ENCODE measurements at regions not wholly inside any gene's neighbourhood (a gene's known extent, or its start where the extent isn't known, plus 50 kb on each side); places are given as distances from the start of the nearest gene placed in this dataset.

DNA sequence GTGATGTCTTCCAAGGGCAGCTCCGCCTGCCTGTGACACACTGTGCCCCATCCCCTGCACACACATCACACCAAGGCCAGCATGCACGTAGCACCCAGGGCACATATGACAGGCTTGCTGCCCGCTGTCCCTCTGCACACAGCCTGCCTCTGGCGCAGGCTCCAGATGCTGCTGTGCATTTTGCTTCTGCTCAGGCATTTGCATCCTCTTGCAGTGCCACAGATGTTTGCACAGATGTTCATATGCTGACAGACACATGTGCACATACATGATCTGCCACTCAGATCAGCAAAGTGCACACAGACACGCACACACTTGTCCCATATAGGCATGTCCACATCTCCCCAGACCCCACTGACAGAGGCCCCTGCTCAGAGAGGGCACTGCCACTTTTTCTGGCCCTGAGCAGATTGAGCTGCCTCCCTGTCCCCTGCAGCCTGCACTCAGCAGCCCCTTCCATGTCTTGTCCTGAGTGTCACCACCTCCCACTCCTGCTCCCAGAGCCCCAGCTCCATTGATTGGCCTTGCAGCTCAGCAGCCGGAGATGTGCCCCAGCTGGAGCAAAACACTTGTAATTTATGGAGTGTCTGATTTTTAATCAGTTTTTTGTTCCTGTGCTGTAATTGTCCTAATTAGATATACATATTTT, 115.1 kb upstream of the RPL38 start:
- Histone ChIP-seq H3K4me3 (ENCODE audit: low read length) (no peak overlapping the region), H3K36me3 (replicated peaks; ENCODE audit: insufficient read depth, low read length) (no peaks in the 10 kb centered on the region), H3K4me2 (ENCODE audit: low read depth, low read length) (no peak overlapping the region), H3K4me1 (ENCODE audit: low read length) (no peaks in the 10 kb centered on the region), H3K9me3 (replicated peaks; ENCODE audit: insufficient read depth, low read length) (no peaks in the 10 kb centered on the region), H3K27me3 (replicated peaks; ENCODE audit: insufficient read depth, low read length) (peaks cover 76% of the 10 kb centered on the region), H2AFZ (ENCODE audit: low read length) (no peak overlapping the region), H3K79me2 (ENCODE audit: low read length) (no peaks in the 10 kb centered on the region), H3K27ac (ENCODE audit: low read length) (no peak overlapping the region), H4K20me1 (ENCODE audit: insufficient read depth, low read length) (no peaks in the 10 kb centered on the region), H3K9ac (ENCODE audit: low read length) (no peak overlapping the region), H3F3A (ENCODE audit: insufficient read depth, low read length) (no peaks in the 10 kb centered on the region), H3K9me2 (replicated peaks; ENCODE audit: insufficient read depth, low read length) (no peaks in the 10 kb centered on the region)
- TF ChIP-seq, protein P1, sequence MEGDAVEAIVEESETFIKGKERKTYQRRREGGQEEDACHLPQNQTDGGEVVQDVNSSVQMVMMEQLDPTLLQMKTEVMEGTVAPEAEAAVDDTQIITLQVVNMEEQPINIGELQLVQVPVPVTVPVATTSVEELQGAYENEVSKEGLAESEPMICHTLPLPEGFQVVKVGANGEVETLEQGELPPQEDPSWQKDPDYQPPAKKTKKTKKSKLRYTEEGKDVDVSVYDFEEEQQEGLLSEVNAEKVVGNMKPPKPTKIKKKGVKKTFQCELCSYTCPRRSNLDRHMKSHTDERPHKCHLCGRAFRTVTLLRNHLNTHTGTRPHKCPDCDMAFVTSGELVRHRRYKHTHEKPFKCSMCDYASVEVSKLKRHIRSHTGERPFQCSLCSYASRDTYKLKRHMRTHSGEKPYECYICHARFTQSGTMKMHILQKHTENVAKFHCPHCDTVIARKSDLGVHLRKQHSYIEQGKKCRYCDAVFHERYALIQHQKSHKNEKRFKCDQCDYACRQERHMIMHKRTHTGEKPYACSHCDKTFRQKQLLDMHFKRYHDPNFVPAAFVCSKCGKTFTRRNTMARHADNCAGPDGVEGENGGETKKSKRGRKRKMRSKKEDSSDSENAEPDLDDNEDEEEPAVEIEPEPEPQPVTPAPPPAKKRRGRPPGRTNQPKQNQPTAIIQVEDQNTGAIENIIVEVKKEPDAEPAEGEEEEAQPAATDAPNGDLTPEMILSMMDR (IDR thresholded peaks at IDR 0.05; ENCODE audit: low read length) = no peak
- TF ChIP-seq EZH2 (optimal IDR thresholded peaks at IDR 0.05; ENCODE audit: low read depth, low read length) = no peak
- no peak for TF ChIP-seq EZH2phosphoT487 (IDR thresholded peaks at IDR 0.05; ENCODE audit: low read length)
- no peak for DNase-seq

DNA sequence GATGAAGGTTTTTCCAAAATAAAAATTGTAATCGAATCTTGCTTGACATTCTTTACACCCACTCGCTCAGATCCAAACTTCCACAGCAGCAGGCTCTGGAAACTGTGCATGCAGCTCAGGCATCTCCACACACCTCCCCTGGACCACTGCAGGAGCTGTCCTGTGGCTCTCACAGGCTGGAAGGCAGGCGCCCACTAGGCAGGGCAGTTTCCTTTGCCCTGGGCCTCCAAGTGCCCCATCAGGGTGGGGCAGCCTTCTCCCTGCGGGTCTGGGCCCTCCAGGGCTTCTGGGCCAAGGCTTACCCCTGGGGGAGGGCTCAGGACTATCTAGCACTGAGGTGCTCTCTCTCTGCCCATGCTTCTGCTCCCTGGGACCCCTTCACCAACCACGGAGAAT, 114.5 kb upstream of the RPL38 start:
- H3K4me1 ChIP-seq (ENCODE audit: low read length) = no peaks in the 10 kb centered on the region
- H4K20me1 ChIP-seq (ENCODE audit: insufficient read depth, low read length) = no peaks in the 10 kb centered on the region
- no peak overlapping the region for H3K27ac ChIP-seq (ENCODE audit: low read length)
- H3K4me2 ChIP-seq (ENCODE audit: low read depth, low read length) = no peak overlapping the region
- TF ChIP-seq EZH2phosphoT487 (IDR thresholded peaks at IDR 0.05; ENCODE audit: low read length) (no peak), EZH2 (optimal IDR thresholded peaks at IDR 0.05; ENCODE audit: low read depth, low read length) (no peak)
- TF ChIP-seq, protein P1 (IDR thresholded peaks at IDR 0.05; ENCODE audit: low read length) = no peak
- no peak overlapping the region for H3K9ac ChIP-seq (ENCODE audit: low read length)
- DNase-seq = no peak
- H3K27me3 ChIP-seq (replicated peaks; ENCODE audit: insufficient read depth, low read length) = peaks cover 76% of the 10 kb centered on the region
- H3K4me3 ChIP-seq (ENCODE audit: low read length) = no peak overlapping the region
- H3K79me2 ChIP-seq (ENCODE audit: low read length) = no peaks in the 10 kb centered on the region
- H3K9me2 ChIP-seq (replicated peaks; ENCODE audit: insufficient read depth, low read length) = no peaks in the 10 kb centered on the region
- H2AFZ ChIP-seq (ENCODE audit: low read length) = no peak overlapping the region
- H3K9me3 ChIP-seq (replicated peaks; ENCODE audit: insufficient read depth, low read length) = no peaks in the 10 kb centered on the region
- H3K36me3 ChIP-seq (replicated peaks; ENCODE audit: insufficient read depth, low read length) = no peaks in the 10 kb centered on the region
- no peaks in the 10 kb centered on the region for H3F3A ChIP-seq (ENCODE audit: insufficient read depth, low read length)

DNA sequence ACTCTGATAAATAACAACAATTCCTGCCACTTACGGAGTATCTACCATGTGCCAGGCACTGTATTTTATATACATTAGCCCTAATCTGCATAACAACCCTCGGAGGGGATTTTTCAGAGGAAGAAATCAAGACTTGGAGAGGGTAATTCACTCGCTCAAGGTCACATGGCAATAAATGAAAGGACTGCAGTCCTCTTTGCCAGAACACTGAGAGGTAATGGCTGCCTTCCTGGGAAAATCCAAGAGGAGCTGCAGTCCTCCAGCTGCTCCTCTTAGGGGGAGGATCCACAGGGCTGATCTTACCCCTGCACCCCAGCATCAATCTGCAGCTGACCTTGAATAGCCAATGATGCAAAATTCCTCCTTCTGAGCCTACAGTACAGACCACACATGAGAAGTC, 114.1 kb upstream of the RPL38 start:
- Histone ChIP-seq H3K4me3 (ENCODE audit: low read length) (no peak overlapping the region), H3K4me1 (ENCODE audit: low read length) (no peaks in the 10 kb centered on the region), H3K9ac (ENCODE audit: low read length) (no peak overlapping the region), H3K4me2 (ENCODE audit: low read depth, low read length) (no peak overlapping the region), H3K36me3 (replicated peaks; ENCODE audit: insufficient read depth, low read length) (no peaks in the 10 kb centered on the region), H2AFZ (ENCODE audit: low read length) (no peak overlapping the region), H3K27me3 (replicated peaks; ENCODE audit: insufficient read depth, low read length) (peaks cover 76% of the 10 kb centered on the region), H3K9me2 (replicated peaks; ENCODE audit: insufficient read depth, low read length) (no peaks in the 10 kb centered on the region), H3K79me2 (ENCODE audit: low read length) (no peaks in the 10 kb centered on the region), H3K27ac (ENCODE audit: low read length) (no peak overlapping the region), H3K9me3 (replicated peaks; ENCODE audit: insufficient read depth, low read length) (no peaks in the 10 kb centered on the region), H4K20me1 (ENCODE audit: insufficient read depth, low read length) (no peaks in the 10 kb centered on the region), H3F3A (ENCODE audit: insufficient read depth, low read length) (no peaks in the 10 kb centered on the region)
- no peak for DNase-seq
- TF ChIP-seq, protein P1 (IDR thresholded peaks at IDR 0.05; ENCODE audit: low read length) = no peak
- TF ChIP-seq EZH2phosphoT487 (IDR thresholded peaks at IDR 0.05; ENCODE audit: low read length) = no peak
- no peak for TF ChIP-seq EZH2 (optimal IDR thresholded peaks at IDR 0.05; ENCODE audit: low read depth, low read length)

All from MM.1S (cell line).